ENCODE measurements at regions not wholly inside any gene's neighbourhood (a gene's known extent, or its start where the extent isn't known, plus 50 kb on each side); places are given as distances from the start of the nearest gene placed in this dataset.
A peak's percentile ranks its signal among the peaks of the same experiment; 100 is the strongest.

GRCh38 chr12:24600551-24600950 is 348.4 kb downstream of the BCAT1 start:
- H3K4me3 ChIP-seq (ENCODE audit: low read depth, low read length) = no peak overlapping the region
- DNase-seq (ENCODE audit: low read depth) = no peak
- no peak for TF ChIP-seq CTCF (IDR thresholded peaks at IDR 0.05; ENCODE audit: low read depth, low read length)

DNA sequence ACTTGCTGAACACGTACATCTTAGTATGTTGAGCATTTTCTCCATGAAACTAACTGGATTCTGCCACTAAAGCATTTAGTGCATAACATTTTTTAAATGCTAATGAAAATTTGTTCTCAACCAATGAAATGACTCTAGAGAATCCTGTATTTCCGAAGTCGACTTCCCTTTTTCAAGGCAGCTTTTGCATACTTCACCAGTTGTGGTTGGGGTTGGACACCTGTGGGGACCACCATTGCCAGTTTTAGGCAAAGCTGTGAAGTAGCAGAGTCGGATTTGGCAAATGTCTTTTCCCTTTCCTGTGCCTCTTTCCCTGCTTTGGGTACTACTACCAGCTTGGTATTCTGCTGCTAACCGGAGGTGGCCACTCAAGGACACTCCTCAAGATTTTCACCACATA is 349.2 kb downstream of the BCAT1 start:
- TF ChIP-seq POLR2A (IDR thresholded peaks at IDR 0.05; ENCODE audit: extremely low read depth, insufficient read length) (no peak), MYC (IDR thresholded peaks at IDR 0.05; ENCODE audit: low read depth, low read length) (no peak), CTCF (IDR thresholded peaks at IDR 0.05; ENCODE audit: low read depth, low read length) (no peak)
- TF ChIP-seq, protein P1, sequence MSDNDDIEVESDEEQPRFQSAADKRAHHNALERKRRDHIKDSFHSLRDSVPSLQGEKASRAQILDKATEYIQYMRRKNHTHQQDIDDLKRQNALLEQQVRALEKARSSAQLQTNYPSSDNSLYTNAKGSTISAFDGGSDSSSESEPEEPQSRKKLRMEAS (IDR thresholded peaks at IDR 0.05; ENCODE audit: low read depth, low read length) = no peak
- no peak overlapping the region for H3K4me3 ChIP-seq (ENCODE audit: low read depth, low read length)
- DNase-seq (ENCODE audit: low read depth) = no peak

GRCh38 chr12:24597580-24597979 is 351.3 kb downstream of the BCAT1 start:
- no peak for DNase-seq (ENCODE audit: low read depth)
- TF ChIP-seq, protein P1 (IDR thresholded peaks at IDR 0.05; ENCODE audit: low read depth, low read length) = no peak
- no peak for TF ChIP-seq CTCF (IDR thresholded peaks at IDR 0.05; ENCODE audit: low read depth, low read length)
- TF ChIP-seq POLR2A (IDR thresholded peaks at IDR 0.05; ENCODE audit: extremely low read depth, insufficient read length) = no peak
- TF ChIP-seq MYC (IDR thresholded peaks at IDR 0.05; ENCODE audit: low read depth, low read length) = no peak
- H3K4me3 ChIP-seq (ENCODE audit: low read depth, low read length) = no peak overlapping the region

- no peak overlapping the region for H3K4me3 ChIP-seq (ENCODE audit: low read depth, low read length)
- peak; percentile 55 for DNase-seq (ENCODE audit: low read depth)
- no peak for TF ChIP-seq MYC (IDR thresholded peaks at IDR 0.05; ENCODE audit: low read depth, low read length)
- TF ChIP-seq CTCF (IDR thresholded peaks at IDR 0.05; ENCODE audit: low read depth, low read length) = peak; percentile 75
These were observed 352.0 kb downstream of the BCAT1 start for GRCh38 chr12:24596768-24597388.

GRCh38 chr12:24595652-24596235 is 353.2 kb downstream of the BCAT1 start:
- H3K4me3 ChIP-seq (ENCODE audit: low read depth, low read length) = no peak overlapping the region
- TF ChIP-seq POLR2A (IDR thresholded peaks at IDR 0.05; ENCODE audit: extremely low read depth, insufficient read length) (no peak), CTCF (IDR thresholded peaks at IDR 0.05; ENCODE audit: low read depth, low read length) (peak; percentile 46)
- peak; percentile 21 for DNase-seq (ENCODE audit: low read depth)

DNA sequence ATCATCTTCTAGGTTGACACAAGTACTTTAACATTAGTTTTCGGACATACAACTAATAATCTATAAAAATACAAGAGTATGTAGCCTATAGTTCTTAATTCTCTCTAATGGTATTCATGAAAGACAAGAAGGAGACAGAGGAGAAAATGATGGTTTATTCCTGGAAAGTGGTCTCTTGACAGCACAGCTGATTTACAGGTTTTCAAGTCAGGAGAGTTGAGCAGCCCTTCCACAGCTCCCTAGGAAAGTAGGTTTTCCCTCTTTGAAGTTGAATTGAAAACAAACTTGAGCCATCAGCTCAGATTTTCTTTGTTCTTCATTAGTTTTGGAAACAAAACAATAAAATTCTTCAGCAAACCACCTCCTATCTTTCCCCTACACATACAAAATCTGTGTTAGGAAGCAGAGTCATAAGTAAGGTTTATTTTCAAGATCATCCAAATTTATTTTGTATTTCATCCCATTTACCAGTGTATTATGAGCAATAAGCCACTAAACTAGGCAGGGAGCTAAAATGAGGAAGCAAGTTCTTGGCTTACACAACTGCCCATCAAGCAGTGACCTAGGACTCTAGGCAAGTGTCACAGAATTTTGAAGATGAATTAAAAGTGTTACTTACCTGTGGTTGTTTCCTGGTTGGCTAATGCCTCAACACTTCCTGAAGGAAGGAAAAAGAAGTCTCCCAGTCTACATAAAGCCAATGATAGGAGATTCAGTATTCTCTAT is 357.0 kb downstream of the BCAT1 start:
- no peak overlapping the region for H3K4me3 ChIP-seq (ENCODE audit: low read depth, low read length)
- TF ChIP-seq, protein P1 (IDR thresholded peaks at IDR 0.05; ENCODE audit: low read depth, low read length) = no peak
- no peak for TF ChIP-seq CTCF (IDR thresholded peaks at IDR 0.05; ENCODE audit: low read depth, low read length)
- TF ChIP-seq MYC (IDR thresholded peaks at IDR 0.05; ENCODE audit: low read depth, low read length) = no peak
- TF ChIP-seq POLR2A (IDR thresholded peaks at IDR 0.05; ENCODE audit: extremely low read depth, insufficient read length) = no peak
- peak; percentile 52 for DNase-seq (ENCODE audit: low read depth)

All from NB4 (cell line).